ENCODE measurements at regions not wholly inside any gene's neighbourhood (a gene's known extent, or its start where the extent isn't known, plus 50 kb on each side); places are given as distances from the start of the nearest gene placed in this dataset.

DNA sequence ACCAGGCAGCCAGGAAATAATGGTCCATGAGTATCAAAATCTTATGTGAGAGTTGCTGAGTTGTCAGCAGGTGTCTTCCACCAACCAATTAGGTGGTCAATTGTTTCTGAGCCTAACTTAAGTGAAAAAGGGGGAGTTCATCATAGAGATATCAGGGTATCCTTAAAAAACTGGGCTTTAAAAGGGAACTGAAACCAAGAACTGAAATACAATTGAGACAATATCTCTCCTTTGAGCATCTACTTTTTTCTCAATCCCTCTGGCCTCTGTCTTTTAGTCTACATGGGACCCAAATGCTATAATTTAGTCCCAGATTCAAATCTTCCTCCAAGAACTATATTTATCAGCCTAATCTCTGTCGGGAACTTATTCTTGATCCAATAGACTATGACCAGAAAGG, 201.0 kb downstream of the BTG1 start:
- TF ChIP-seq, protein P1, sequence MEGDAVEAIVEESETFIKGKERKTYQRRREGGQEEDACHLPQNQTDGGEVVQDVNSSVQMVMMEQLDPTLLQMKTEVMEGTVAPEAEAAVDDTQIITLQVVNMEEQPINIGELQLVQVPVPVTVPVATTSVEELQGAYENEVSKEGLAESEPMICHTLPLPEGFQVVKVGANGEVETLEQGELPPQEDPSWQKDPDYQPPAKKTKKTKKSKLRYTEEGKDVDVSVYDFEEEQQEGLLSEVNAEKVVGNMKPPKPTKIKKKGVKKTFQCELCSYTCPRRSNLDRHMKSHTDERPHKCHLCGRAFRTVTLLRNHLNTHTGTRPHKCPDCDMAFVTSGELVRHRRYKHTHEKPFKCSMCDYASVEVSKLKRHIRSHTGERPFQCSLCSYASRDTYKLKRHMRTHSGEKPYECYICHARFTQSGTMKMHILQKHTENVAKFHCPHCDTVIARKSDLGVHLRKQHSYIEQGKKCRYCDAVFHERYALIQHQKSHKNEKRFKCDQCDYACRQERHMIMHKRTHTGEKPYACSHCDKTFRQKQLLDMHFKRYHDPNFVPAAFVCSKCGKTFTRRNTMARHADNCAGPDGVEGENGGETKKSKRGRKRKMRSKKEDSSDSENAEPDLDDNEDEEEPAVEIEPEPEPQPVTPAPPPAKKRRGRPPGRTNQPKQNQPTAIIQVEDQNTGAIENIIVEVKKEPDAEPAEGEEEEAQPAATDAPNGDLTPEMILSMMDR (IDR thresholded peaks at IDR 0.05; ENCODE audit: poor library complexity) = no peak
- no peak for TF ChIP-seq EZH2phosphoT487 (IDR thresholded peaks at IDR 0.05; ENCODE audit: low read depth, severe bottlenecking, unreplicated experiment)

Data from hepatocyte (in vitro differentiated cells).